GM19397 (cell line): ENCODE measurements at regions not wholly inside any gene's neighbourhood (a gene's known extent, or its start where the extent isn't known, plus 50 kb on each side); places are given as distances from the start of the nearest gene placed in this dataset.

Experiments
- ATAC-seq: cut with Tn5 transposase; IDR thresholded peaks from one replicate; pipeline ENCODE4 v1.9.1; 2021; ENCODE audit warnings: mild to moderate bottlenecking, moderate library complexity; ENCODE audit not compliant: unreplicated experiment

DNA sequence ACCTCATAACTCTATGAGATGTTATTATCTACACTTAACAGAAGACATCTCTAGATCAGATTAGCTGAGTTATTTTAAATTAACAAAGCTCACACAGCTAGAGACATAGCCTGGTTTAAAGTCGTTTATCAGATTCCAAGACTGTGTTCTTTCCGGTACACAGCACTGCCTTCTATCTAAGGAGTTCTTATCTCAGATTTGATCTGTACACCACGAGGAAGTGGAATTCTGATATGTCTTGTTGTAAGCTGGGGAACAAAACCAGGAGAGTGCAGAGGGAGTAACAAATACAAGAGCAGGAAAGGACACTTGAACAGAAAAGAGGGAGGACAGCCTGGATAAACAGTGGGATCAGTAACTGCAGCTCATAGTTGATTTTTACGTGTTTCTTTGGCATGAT, 61.7 kb upstream of the KCNMB2 start:
- no peak for ATAC-seq

DNA sequence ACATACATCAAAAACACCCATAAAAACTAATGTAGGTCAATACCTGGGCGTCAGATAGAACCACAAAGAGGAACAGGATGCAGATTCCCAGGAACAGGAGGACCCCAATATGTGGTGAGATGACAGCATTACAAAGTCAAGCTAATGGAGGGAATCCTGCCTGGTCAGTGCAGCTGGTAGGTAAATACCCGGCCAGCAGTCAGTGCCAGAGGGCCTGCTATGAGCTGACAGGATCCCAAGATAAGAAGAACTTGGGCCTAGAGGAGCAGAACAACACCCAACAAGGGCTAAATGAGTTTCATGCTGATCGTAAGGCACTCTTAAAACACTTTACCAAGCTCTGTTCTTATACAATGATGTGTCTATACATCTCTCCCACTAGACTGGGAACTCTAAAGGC, 61.2 kb upstream of the KCNMB2 start:
- no peak for ATAC-seq

- ATAC-seq: no peak
These were observed 59.4 kb upstream of the KCNMB2 start for GRCh38 chr3:178476886-178477285.

DNA sequence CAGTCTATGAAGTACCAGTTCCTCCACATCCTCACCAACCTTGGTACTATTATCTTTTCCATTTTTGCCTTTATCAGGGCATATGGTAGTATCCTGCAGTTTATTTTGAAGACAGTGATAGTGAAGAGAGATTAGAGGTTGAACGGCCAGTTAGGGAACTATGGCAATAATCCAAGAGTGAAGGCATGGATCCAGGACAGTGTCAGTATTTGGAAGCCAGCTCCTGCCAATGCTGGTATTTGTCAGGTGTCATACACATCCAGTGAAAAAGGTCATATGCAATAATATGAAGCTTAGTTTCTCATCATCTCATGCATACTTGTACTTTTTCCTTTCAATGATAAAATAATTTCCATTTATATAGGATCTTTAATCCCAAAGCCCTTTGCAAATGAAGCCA, 56.8 kb upstream of the KCNMB2 start:
- ATAC-seq: no peak

DNA sequence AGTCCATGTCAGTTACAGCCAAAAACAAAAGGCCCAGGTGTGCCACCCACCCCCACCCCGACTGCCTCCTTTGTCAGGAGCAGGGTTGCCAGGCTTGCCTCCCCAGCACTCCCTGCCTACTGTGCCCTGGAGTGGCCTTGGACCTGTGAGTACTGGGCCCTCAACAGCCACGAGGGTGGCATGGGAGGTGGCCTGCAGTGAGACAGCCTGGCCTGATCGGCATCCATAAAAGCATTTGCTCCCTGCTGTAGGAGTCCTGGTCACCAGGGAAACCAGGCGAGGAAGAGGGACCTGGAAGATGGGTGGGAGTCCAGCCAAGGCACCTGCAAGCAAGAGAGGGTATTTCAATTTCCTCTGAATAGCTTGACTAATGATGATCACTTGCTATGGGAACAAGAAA, 56.4 kb upstream of the KCNMB2 start:
- ATAC-seq: no peak

GRCh38 chr3:178480274-178480673, 56.0 kb upstream of the KCNMB2 start:
- ATAC-seq: peak; percentile 11

DNA sequence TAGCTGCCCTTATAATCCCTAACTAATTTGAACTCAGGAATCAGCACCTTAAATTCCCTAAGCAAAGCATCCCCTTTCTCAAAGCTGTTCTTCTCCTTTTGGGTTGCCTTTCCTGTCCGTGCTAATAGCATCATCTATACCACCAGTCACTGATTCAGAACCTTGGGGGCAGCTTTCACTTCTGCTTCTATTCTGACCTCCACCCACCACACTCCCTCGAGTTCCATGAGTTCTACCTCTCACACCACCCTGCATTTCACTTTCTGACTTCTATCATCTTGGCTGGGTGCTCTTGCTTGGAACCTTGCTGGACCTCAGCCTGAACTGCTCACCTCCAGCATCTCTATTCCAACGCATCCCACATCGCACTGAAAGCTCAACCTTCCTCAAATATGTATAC, 55.4 kb upstream of the KCNMB2 start:
- peak; percentile 96 for ATAC-seq

DNA sequence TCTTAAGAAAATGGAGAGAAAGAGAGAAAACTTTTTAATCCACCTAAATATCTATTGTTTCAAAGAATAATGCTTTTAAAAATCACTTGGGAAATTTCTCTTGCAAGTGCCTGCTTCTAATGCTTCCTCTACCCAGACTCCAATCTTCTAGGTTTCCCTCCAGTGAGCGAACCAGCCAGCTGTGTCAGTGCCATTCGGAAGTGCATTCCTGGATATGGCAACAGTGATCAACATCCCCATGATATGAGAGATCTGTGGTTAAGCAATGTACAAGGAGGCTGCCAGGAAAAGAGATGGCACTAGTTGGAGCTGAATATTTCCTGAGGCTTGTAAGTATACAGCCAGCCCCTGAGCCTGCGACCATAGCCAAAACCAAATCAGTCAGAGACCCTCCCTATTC, 53.3 kb upstream of the KCNMB2 start:
- ATAC-seq: no peak

GRCh38 chr3:178483704-178484103, 52.5 kb upstream of the KCNMB2 start:
- ATAC-seq: no peak

- ATAC-seq: no peak
These were observed 50.5 kb upstream of the KCNMB2 start for GRCh38 chr3:178485756-178486155.
